Tibial nerve (tissue), 3 donors: ENCODE measurements at regions not wholly inside any gene's neighbourhood (a gene's known extent, or its start where the extent isn't known, plus 50 kb on each side); places are given as distances from the start of the nearest gene placed in this dataset.

Experiments used
- POLR2A ChIP-seq, 2 donors: fragments of 450-650 bp; IDR thresholded peaks; one replicate each; pipeline ENCODE4 v1.6.1; 2017; ENCODE audit warnings: antibody characterized with exemption in 2 of 2, mild to moderate bottlenecking in 2 of 2, moderate library complexity in 2 of 2
- TF ChIP-seq, protein P1 (sequence below), 5 experiments: fragments of 200-600 bp in 3 of 5; fragments of 450-650 bp in 2 of 5; sonication (generic) in 3 of 5; IDR thresholded peaks; one replicate each; pipeline ENCODE4 v1.5.1; 2016 to 2019; ENCODE audit warnings: antibody characterized with exemption in 5 of 5, mild to moderate bottlenecking in 3 of 5, moderate library complexity in 2 of 5

DNA sequence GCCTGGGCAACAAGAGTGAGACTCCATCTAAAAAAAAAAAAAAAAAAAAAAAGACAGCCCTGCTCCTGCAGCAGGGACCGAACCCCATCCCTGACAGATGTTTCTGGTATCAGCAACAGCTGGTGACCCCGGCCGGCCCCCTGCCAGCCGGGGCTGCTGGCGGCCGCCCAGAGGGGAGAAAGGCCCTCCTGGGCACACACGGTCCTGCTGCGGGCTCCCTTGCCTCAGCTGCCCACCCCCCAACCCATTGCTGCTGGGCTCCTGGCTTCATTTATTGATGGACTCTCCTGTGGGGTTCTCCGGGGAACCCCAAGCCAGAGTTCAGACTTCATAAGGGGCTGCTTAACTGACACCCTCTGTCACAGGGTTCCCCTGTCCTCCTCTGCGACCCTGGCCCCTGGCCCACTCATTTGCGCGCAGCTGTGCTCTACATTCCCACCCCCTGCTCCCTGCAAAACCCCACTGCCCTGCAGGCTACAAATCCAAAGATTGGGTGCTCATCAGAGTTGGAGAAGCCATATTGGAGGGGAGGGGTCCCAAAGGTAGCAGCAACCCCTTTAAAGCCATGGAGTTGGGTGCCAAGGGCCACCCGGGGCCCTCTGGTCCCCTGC, 103.6 kb upstream of the RTL1 start:
- TF ChIP-seq POLR2A (IDR thresholded peaks at IDR 0.05), result no peak
- TF ChIP-seq, protein P1, sequence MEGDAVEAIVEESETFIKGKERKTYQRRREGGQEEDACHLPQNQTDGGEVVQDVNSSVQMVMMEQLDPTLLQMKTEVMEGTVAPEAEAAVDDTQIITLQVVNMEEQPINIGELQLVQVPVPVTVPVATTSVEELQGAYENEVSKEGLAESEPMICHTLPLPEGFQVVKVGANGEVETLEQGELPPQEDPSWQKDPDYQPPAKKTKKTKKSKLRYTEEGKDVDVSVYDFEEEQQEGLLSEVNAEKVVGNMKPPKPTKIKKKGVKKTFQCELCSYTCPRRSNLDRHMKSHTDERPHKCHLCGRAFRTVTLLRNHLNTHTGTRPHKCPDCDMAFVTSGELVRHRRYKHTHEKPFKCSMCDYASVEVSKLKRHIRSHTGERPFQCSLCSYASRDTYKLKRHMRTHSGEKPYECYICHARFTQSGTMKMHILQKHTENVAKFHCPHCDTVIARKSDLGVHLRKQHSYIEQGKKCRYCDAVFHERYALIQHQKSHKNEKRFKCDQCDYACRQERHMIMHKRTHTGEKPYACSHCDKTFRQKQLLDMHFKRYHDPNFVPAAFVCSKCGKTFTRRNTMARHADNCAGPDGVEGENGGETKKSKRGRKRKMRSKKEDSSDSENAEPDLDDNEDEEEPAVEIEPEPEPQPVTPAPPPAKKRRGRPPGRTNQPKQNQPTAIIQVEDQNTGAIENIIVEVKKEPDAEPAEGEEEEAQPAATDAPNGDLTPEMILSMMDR (IDR thresholded peaks at IDR 0.05), result no peak
